ENCODE measurements at regions not wholly inside any gene's neighbourhood (a gene's known extent, or its start where the extent isn't known, plus 50 kb on each side); places are given as distances from the start of the nearest gene placed in this dataset.
"Not testable (repeated sequence)": the region's sequence is repeated elsewhere in the genome, so short reads cannot be mapped to it uniquely, and the experiment has no call there.

DNA sequence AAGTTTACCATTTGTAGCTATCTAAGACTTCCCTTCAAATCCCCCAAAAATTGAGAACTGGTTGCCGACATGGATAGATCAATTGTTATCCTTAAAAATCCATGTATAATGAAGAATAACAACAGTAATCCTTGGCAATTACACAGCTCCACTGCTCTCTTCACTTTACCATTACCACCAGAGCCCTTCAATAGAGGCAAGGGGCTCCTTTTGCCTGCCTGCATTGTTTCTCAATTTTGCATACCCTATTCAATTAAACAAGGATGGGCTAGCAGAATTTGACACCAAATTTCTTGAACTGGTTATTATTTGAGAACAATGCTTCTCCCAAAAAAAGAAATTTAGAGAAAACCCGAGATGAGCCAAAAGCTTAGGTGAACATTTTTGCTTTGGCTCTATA, 387.8 kb upstream of the PKN2 start:
- DNase-seq (ENCODE audit: low read depth): no peak

DNA sequence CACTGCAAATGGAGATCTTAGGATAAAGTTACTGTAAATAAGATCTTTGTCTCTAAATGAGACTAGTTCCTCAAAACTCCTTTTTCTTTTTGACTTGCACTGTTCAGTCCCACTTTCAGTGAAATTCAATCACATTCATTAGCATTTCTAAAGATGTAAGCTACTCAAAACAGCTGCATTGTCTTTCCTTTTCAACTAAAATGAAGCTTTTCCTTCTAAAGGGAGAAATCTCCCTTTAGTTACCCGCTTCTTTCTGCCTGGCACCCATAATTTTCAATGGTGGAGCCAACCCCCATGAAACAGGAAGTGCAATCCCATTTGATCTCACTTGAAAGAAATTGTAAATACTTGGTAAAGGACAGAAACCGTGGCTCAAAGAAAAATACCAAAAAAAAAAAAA, 387.4 kb upstream of the PKN2 start:
- no peak for DNase-seq (ENCODE audit: low read depth)

DNA sequence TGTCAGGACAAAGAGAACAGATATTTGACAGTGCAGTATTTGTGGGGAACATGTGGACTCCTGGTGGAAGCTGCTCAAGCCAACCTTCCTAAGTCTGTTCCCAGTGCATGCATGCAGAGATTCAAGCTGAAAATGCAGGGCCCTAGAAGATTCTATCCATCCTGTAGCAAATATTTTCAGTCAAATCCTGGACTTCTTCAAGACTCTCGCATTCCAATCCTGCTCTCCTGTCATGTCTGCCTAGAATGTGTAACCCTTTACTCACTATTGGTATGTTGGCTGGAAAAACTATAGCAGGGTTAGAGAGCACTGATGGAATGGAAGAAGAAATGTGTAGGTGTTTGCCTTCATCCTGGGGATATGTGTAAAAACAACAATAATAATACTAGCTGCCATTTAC, 385.6 kb upstream of the PKN2 start:
- DNase-seq (ENCODE audit: low read depth): no peak

DNA sequence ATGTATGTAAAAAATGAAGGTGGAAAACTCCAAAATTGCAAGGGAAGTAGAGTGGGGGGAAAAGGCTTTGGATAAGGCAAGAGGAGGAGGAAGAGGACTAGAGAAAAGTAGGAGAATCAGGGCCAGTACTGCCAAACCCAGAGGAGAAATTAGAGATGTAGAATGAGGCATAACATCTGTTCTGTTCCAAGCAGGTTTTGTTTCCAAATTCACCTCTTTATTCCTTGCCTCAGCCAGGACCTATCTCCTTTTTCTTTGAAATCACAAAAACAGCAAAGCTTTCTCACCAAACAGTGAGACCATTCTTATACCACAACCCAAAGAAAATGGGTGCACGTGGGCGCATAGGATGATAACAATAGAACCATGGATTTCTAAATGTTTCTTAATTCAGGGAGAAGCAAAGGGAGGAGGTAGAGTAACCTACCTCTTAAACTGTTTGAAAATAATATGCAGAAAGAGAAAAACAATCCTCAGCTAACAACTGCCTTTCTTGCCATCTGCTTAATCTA, 383.3 kb upstream of the PKN2 start:
- DNase-seq (ENCODE audit: low read depth): no peak

DNA sequence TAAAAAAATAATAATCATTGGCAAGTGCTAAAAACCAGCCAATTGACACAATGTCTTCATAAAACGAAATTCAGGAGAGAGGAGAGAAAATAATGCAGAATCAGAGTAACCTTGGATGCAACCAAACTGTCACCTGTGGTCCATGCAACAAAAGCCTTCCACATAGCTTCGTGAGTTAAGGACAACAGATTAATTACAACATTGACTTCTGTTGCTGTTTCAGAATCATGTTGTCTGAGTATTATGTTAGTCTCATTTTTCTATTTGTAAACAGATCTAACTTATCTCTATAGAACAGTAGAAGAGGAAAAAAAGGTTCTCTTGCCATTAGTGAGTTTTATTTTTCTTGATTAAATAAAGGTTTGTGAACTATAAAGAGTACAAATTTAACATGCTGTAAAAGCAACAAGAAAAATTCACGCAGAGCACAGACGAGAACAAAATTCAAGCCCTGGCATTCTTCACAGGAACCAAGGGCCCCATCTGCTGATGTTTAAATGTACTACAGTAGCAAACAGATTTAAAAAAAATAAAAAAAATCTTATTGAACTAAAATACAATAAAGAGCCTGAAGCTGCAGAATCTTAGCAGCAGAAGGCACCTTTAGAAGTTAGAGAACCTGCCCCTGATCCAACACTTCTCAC, 381.1 kb upstream of the PKN2 start:
- DNase-seq (ENCODE audit: low read depth): no peak

DNA sequence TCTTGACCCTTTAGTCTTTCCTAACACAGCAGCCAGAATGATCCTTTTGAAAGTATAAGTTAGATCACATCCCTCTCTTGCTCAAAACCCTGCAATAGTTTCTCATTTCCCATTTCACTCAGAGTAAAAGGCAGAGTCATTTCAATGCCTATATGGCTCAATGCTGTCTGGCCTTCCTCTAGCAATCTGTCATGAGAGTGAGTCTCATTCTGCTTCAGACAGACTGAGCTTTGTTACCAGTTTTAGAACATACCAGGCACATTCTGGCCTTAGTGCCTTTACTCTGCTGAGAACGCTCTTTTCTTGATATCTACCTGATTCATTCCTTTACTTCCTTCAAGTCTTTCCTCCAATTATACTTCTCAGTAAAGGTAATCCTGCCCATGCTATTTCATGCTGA, 372.8 kb upstream of the PKN2 start:
- no peak for DNase-seq (ENCODE audit: low read depth)

DNA sequence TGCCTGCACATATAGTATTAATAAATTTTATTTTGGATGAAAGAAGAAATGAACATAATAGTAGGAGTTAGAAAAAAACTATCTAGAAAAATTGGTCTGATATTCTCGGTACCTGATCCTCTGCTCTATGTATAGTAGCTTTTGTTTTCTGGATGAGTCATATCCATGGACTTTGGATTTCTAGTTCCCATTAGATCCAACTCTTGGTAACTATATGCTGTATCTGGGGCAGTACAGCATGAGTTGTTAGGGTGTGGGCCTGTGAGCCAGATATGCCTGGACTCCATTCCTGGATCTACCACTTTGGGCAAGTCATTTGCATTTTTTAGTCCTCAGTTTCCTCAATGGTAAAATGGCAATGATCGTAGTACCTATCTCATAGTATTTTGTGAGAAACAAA, 372.2 kb upstream of the PKN2 start:
- DNase-seq (ENCODE audit: low read depth): no peak

DNA sequence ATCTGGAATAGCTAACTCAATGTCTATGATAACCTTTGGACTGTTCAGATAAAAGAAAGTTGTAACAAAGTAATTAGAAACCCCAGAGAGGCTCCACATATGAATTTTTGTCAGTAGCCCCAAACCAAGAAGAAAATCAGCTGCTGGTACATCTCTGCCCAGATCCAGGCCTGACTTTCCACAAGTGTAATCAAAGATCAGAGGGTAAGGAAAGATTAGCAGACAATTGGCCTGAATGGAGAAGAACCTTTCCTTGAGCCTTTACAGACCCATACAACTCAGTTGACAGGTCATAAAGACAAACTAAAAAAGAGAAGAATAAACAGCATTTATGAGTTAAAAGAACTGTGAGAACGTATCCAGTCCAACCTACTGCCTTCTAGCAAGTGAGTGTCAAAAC, 366.7 kb upstream of the PKN2 start:
- DNase-seq (ENCODE audit: low read depth): no peak

DNA sequence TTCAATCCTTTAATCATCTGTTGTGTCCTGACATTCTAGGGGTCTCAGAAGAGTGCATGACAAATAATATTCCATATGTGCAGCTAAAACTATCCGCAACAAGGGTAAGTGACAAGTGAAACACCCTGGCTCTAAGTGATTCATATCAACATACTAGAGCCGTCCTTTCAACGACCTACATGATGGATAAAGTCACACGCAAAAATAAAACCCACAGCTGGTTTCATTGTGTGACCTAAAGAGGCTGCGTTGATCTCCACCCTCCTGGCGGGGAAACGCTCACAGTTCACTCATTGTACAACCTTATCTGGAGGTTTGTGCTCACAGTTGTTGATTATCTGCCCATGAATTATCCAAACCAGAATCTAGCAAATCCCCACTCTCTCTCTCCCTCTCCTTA, 365.3 kb upstream of the PKN2 start:
- DNase-seq (ENCODE audit: low read depth): no peak

DNA sequence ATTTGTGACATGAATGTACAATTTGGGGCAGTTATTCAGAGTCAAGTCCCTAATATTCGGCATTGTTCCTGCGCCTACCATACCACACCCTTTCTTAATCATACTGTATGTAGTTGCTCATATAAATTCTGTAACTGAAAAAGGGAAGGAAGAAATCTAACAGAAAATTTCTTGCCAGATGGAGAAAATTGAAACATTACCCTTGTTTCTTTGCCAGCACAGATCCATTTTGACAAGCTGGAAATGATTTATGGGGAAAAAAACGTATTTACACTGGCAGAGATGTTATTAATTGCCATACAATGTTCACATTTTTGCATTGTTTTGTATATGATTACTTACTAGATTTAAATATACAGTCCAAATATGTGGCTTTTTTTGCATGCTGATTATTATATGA, 363.8 kb upstream of the PKN2 start:
- DNase-seq (ENCODE audit: low read depth): no peak

DNA sequence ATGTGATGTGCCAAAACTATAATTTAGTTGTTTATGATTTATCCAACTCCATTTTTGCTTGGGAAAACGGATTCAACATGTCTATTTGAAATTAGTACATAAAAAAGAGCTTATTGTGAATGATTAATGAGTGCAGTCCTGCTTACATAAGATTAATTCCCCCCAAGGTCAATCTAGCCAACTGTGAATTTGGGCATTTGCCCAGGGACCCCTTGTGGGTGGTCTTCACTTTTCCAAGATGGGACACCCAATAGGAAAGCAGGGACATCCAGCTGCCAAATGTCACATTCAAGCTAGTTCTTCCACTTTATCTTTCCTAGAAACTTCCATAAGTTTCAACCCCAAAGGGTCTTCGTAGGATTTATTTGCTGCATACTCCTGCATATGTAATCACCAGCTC, 362.4 kb upstream of the PKN2 start:
- DNase-seq (ENCODE audit: low read depth): no peak

DNA sequence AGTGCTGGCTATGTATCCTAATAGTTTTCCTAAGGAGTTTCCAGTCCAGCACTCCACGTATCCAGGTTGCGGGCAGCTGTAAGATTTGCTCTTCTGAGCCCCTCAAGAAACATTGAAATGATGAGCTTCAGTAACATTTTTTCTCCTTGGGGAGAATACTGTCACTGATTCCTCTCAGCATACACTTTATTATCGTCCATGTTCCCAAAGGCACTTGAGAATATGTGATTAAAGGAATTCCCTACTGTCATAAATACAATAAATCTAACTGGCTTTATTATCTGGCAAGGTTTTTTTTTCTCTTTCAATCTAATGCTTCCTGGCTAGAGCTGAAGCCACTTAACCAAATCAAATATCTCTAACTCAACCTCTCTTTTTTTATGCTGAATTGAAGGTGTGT, 359.2 kb upstream of the PKN2 start:
- DNase-seq (ENCODE audit: low read depth): no peak

DNA sequence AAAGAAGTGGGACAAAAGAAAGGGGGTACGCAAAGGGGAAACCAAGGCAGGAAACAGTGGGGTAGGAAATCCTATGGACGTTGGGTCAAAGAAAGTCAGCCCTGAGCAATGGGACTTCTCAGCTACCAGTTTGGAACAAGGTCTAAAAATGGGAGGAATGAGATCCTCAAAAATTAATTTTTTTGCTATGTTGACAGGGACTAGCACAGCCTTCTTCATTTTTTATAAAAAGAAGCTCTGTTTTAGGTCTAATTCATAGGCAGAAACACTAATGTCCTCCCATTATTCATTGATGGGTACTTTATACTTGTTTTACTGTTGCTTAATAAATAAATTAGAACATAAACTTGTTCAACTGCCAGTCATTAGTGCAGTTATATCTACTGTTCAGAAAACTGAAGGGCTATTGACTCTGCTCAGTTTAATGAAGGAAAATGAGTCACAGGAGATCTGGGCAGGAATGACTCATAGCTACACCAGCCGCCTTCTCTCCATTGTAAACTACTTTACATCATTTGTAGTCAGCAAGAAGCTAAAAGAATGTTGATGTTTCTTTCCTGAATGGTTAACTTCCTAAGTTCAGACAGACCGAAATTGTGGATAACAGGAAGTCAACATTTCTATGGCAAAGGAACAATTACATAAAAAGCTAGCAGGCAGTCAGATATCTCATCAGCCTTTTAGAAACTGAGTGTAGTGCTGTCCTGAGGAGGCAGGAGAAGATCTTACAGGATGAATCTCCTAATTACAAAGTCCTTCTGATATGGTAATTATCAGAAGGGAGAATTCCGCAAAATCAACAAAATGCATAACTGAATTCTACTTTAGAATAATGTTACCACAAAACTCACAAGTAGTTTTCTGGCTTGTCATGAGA, 356.4 kb upstream of the PKN2 start:
- DNase-seq (ENCODE audit: low read depth): no peak

DNA sequence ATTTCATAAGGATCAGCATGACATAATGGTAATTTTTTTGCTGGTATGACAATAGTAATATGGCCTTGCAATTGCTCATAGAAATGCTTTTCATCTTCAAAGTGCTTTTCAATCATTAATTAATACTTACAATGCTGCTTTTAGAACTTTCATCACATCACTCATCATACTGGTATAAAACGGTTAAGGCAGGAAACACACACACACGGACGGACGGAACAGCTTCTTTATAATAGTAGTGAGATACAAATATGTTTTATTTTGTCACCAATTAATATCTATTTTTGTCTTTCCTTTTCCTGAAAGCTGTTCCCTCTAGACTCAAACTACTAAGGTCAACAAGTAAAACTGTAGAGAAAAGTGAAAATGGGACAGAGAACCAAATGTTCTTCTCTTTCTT, 353.9 kb upstream of the PKN2 start:
- DNase-seq (ENCODE audit: low read depth): no peak

DNA sequence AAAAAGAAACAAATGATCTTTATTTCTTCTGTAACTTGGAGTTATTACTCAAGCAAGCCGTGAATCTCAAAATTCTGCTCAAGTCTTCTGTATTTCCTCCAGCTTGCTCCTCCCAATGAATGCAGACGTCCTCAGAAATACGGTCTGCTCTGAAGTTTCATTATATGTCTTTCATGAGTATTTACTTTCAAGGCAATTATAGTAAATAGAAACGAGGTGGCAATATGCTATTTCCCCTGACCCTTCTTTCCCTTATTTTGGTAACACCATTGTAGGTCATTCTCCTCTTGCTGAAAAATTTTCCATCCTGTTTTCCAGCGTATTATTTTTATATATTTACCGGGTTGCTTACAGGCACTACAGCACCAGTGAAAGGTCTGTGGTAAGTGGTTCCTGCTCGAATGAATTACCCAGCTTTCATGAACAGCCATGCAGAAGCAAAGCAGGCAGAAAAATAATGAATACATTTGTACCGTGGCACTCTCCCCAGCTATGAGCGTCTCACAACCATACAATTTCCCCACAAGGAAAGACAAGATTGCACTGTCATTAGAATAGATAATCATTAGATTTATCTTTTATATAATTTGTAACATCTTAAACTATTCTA, 350.9 kb upstream of the PKN2 start:
- DNase-seq (ENCODE audit: low read depth): no peak

DNA sequence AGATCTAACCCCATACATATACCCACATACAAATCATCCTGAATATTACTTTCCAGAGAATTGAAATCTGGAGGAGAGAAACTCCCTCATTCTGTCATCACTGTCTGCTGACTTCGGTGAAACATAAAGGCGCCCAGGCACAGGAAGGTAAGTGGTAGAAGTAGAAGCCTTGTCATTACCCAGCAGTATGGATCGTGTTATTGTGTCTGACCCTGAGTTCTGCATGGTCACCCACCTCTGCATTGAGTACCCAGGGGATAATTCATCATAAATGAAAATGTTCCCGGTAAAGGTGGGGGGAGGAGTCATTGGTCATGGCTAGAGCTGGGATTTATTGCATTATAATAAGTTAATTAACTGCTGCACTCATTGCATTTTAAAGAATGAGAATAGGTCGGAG, 342.6 kb upstream of the PKN2 start:
- no peak for DNase-seq (ENCODE audit: low read depth)

DNA sequence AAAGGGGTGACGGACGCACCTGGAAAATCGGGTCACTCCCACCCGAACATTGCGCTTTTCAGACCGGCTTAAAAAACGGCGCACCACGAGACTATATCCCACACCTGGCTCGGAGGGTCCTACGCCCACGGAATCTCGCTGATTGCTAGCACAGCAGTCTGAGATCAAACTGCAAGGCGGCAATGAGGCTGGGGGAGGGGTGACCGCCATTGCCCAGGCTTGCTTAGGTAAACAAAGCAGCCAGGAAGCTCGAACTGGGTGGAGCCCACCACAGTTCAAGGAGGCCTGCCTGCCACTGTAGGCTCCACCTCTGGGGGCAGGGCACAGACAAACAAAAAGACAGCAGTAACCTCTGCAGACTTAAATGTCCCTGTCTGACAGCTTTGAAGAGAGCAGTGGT, 342.0 kb upstream of the PKN2 start:
- not testable (repeated sequence) for DNase-seq (ENCODE audit: low read depth)

DNA sequence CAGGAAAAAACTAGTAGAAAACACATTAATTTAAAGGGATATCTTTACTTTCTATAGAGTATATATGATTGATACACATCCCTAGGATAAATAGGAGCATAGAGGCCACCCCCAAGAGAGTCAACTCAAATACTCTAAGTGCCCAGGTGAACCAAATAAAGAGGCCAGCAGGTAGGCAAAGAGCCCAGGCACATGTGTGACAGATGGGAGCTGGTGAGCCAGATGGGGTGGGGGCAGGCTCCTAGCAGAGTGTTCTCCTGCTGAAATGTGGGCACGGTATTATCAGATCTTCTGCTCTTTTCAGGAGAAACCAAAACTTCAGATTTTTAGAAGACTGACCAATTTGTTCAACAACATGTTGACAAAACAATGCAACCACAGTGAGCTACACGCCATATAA, 333.4 kb upstream of the PKN2 start:
- DNase-seq (ENCODE audit: low read depth): no peak

DNA sequence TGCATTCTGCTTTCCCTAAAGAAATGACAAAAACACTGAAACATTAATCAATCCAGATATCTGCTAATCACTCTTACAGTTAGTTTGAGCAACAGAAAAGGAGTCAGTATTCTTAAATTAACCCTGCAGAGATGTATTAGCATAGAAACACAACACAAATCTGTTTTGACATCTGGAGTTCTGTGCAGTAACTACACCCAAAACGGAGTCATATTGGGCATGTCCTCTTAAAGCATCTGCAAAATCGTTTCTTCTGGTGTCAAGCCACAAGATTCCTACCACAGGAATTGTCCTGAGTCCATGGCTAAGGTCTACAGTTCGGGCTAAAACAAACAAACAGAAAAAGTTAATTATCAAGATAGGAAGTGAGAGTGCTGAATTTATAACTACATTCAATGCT, 332.1 kb upstream of the PKN2 start:
- no peak for DNase-seq (ENCODE audit: low read depth)

DNA sequence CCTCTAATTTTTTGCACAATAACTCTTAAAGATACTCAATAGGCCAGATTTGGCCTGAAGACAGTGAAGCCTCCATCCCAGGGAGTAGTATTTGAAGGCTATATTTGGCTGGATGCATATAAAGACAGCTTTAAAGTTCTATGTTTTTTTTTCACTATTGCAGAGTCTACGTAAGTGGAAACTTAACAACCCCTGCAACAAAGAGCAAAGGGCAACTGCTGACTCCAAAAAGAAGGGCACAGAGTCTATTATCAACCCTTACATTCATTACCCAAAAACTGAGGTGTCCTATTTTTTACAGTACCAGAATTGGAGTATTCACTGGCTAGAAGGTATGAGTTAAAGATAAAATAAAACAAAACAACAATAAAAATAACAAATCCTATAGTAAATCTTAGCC, 329.8 kb upstream of the PKN2 start:
- DNase-seq (ENCODE audit: low read depth): no peak

DNA sequence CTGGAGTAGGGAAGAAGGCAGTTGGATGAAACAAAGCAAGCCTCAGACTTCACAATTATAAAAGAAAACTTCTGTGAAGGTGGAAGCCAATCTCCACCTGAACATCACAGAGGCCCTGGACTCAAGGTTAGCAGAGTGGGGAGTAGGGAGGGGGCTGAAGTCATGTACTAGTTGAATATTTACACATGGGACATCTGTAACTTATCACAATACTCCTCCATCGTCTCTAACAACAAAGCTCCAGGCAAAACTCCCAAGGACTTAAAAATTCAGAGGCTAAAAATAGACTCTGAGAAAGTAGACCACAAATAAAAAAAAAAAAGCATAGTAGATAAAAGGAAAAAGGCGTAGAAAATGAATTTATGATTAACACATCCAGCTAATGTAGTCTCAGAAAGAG, 326.3 kb upstream of the PKN2 start:
- no peak for DNase-seq (ENCODE audit: low read depth)

DNA sequence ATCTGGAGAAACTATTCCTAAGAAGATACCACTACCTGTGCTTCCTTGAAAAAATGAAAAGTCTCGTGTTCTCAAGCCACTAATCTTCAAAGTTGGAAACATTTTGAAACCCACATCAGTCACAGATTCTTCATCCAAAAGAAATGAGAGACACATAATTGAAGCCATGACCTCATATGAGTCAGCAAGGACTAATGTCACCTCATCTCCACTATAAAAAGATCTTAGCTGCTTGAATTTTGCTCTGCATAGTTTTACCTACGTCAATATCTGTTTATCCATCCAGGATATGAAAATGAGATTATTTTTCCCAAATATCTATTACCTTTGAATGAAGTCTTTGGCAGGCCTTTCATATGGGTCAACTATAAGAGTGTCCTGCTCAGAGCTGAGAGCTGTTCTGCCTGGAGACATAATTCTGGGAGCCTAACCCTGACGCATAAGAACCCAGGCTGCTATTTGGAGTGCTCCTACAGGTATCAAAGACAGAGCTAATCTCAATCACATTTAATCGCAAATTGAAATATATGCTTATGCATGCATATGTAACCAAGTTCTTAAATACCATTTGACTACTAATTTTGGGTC, 312.5 kb upstream of the PKN2 start:
- DNase-seq (ENCODE audit: low read depth): no peak

DNA sequence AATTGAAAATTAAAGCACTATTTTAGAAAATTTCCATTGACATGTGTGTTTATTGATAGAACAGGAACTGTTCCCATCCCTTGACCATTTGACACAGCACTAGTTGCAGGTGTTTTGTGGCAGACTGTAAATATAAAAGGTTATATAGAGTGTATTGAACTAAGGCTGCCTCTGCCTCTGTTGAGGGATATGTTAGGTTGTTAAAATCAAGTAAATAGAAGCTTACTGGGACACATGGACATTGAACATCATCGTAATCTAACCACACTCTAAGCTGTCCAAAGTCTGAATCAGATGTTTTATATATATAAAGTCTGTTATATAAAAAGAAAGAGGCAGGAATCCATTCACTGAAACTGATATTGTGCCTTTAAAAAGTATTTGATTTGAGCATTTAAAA, 308.1 kb upstream of the PKN2 start:
- no peak for DNase-seq (ENCODE audit: low read depth)

Data from activated T-cell treated with anti-CD3 and anti-CD28 coated beads for 24 hours (primary cell).